Stomach (tissue), 8 donors: ENCODE measurements at regions not wholly inside any gene's neighbourhood (a gene's known extent, or its start where the extent isn't known, plus 50 kb on each side); places are given as distances from the start of the nearest gene placed in this dataset.

ENCODE experiments used
- DNase-seq, 2 donors: peaks; one replicate each; pipeline versions ENCODE4 v3.0.0 to v3.0.0-alpha.2; 2013 to 2019
- H3K27ac ChIP-seq, 5 donors: fragments of 200-600 bp in 4 of 5; sonication (generic) in 4 of 5; one replicate each; pipeline ENCODE4 v1.5.1; 2013 to 2019; ENCODE audit warnings: mild to moderate bottlenecking in 1 of 5, moderate library complexity in 1 of 5
- H3K27me3 ChIP-seq, 3 donors: fragments of 200-600 bp; sonication (generic); one replicate each; pipeline ENCODE4 v1.5.1; 2017 to 2019; ENCODE audit warnings: mixed run types in 1 of 3
- H3K36me3 ChIP-seq, 4 donors: fragments of 200-600 bp; sonication (generic); 1 replicate in 3 of 4; 2 replicates in 1 of 4; pipeline ENCODE4 v1.5.1; 2016 to 2019
- H3K4me1 ChIP-seq, 4 donors: fragments of 200-600 bp; sonication (generic); one replicate each; pipeline ENCODE4 v1.5.1; 2016 to 2019
- H3K4me3 ChIP-seq, 4 donors: fragments of 200-600 bp; sonication (generic) in 3 of 4; one replicate each; pipeline ENCODE4 v1.5.1; 2016 to 2019; ENCODE audit warnings: mild to moderate bottlenecking in 1 of 4
- H3K9me3 ChIP-seq, 4 donors: fragments of 200-600 bp; sonication (generic); one replicate each; pipeline ENCODE4 v1.5.1; 2016 to 2019
- CTCF ChIP-seq, 7 experiments: fragments of 450-650 bp in 4 of 7; fragments of 200-600 bp in 3 of 7; sonication (generic) in 3 of 7; IDR thresholded peaks; one replicate each; pipeline ENCODE4 v1.5.1; 2016 to 2019; ENCODE audit warnings: antibody characterized with exemption in 7 of 7, control low read depth in 2 of 7, mild to moderate bottlenecking in 1 of 7
- EP300 ChIP-seq: sonication (generic); formaldehyde crosslinking; IDR thresholded peaks from one replicate; pipeline ENCODE4 v1.6.1; 2017; ENCODE audit warnings: antibody characterized with exemption
- POLR2A ChIP-seq, 4 donors: fragments of 450-650 bp; IDR thresholded peaks; one replicate each; pipeline ENCODE4 v1.6.1; 2016; ENCODE audit warnings: antibody characterized with exemption in 4 of 4, control low read depth in 2 of 4, mild to moderate bottlenecking in 1 of 4, moderate library complexity in 1 of 4
- POLR2AphosphoS5 ChIP-seq, 3 donors: sonication (generic); formaldehyde crosslinking; IDR thresholded peaks; one replicate each; pipeline ENCODE4 v1.6.1; 2016; ENCODE audit warnings: antibody characterized with exemption in 3 of 3
- WGBS, 5 donors: extraction: QIAGEN DNeasy Blood & Tissue Kit in 3 of 5; methylation state at CpG; one replicate each; pipeline versions ENCODE4 v1.1.5 to v1.1.7; 2013 to 2018; 5-methylcytosine and 5-hydroxymethylcytosine counted together
- intact Hi-C: fragments of 100-400 bp; cut with DNase I; formaldehyde crosslinking; loops from one replicate; pipeline ENCODE4 v1.15.1; 2023; ENCODE audit warnings: low total_unique reads
- donor health status: healthy with polysubstance abuse.
- donor health status: Bipolar disorder and iron deficiency.
- donor health status: healthy.

GRCh38 chr14:81989211-81989610 is 455.6 kb upstream of the SEL1L start:
- intact Hi-C loops, result no loop called here
- WGBS, 5 donors, result 62 to 81% (median 69%) methylated on average over 3 of the region's 3 CpGs
- Histone ChIP-seq H3K27me3 (peaks cover 0 to 4% (median 0%) of the 10 kb centered on the region in 3 donors), H3K9me3 (no peaks in the 10 kb centered on the region), H3K27ac (no peak overlapping the region), H3K36me3 (no peaks in the 10 kb centered on the region), H3K4me1 (no peaks in the 10 kb centered on the region), H3K4me3 (no peak overlapping the region)
- TF ChIP-seq CTCF (IDR thresholded peaks at IDR 0.05), result no peak
- TF ChIP-seq POLR2AphosphoS5 (IDR thresholded peaks at IDR 0.05), result no peak
- TF ChIP-seq EP300, result no peak
- no peak for TF ChIP-seq POLR2A (IDR thresholded peaks at IDR 0.05)
- no peak for DNase-seq

DNA sequence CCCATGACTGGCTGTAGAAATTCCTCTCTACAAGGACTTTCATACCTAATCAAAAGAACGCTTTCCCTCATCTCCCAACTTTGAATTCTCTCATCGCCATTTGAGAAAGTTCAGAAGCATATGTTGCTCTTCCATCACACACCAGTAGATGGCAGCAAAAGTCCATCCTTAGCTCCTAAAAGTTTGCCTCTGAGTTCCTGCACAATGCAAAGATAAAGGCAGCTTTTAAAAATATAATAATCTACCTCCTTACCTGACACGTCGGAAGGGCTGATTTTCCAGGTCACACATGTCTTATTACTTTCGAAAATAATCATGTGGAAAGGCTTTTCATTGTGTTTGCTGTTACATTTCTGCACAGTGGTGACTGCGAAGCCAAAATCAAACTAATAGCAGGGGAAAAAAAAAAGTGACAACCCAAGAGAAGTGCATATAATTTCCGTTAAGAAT is 456.7 kb upstream of the SEL1L start:
- peaks cover 0 to 4% (median 0%) of the 10 kb centered on the region in 3 donors for H3K27me3 ChIP-seq
- TF ChIP-seq POLR2A (IDR thresholded peaks at IDR 0.05) (no peak), CTCF (IDR thresholded peaks at IDR 0.05) (peak in 5 of 7 experiments; percentile 74 to 83 (median 80))
- no peak overlapping the region for H3K27ac ChIP-seq
- H3K36me3 ChIP-seq, result no peaks in the 10 kb centered on the region
- intact Hi-C loops, result no loop called here
- no peaks in the 10 kb centered on the region for H3K9me3 ChIP-seq
- whole genome bisulfite sequencing, 5 donors, result 10 to 18% (median 10%) methylated on average over 7 of the region's 7 CpGs
- DNase-seq, result peak; percentile 45 to 86
- no peak overlapping the region for H3K4me3 ChIP-seq
- no peaks in the 10 kb centered on the region for H3K4me1 ChIP-seq

- no peaks in the 10 kb centered on the region for H3K4me1 ChIP-seq
- no peak for TF ChIP-seq EP300
- TF ChIP-seq POLR2A (IDR thresholded peaks at IDR 0.05), result no peak
- no peak for TF ChIP-seq POLR2AphosphoS5 (IDR thresholded peaks at IDR 0.05)
- no peak for TF ChIP-seq CTCF (IDR thresholded peaks at IDR 0.05)
- H3K9me3 ChIP-seq, result no peaks in the 10 kb centered on the region
- intact Hi-C loops, result no loop called here
- no peaks in the 10 kb centered on the region for H3K36me3 ChIP-seq
- no peak overlapping the region for H3K27ac ChIP-seq
- WGBS, 5 donors, result 65 to 79% (median 72%) methylated on average over 1 of the region's 1 CpG
- no peak overlapping the region for H3K4me3 ChIP-seq
- peaks cover 0 to 4% (median 0%) of the 10 kb centered on the region in 3 donors for H3K27me3 ChIP-seq
- no peak for DNase-seq
These were observed 458.3 kb upstream of the SEL1L start for GRCh38 chr14:81991998-81992397.

DNA sequence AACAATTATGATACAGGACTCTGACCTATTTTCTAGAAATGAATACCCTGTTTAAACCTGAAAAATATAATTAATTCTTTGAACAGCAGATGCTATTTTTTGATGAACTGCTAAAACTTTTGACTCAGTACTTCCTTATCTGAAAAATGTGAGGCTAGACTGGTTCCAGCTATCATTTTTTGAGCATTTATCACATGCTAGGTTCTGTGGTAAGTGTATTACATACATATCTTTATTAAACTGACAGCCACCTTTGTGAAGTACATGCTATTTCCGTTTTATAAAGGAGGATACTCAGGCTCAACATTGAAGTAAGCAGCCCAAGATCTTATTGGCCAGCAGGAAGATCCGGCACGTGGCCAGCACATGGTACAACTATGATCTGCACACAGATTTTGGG is 459.8 kb upstream of the SEL1L start:
- H3K4me3 ChIP-seq, result no peak overlapping the region
- intact Hi-C loops, result no loop called here
- TF ChIP-seq EP300 (no peak), POLR2AphosphoS5 (IDR thresholded peaks at IDR 0.05) (no peak)
- no peaks in the 10 kb centered on the region for H3K9me3 ChIP-seq
- 65 to 82% (median 76%) methylated on average over 3 of the region's 3 CpGs for WGBS, 5 donors
- H3K27me3 ChIP-seq, result peaks cover 0 to 4% (median 0%) of the 10 kb centered on the region in 3 donors
- H3K4me1 ChIP-seq, result no peaks in the 10 kb centered on the region
- DNase-seq, result no peak
- H3K27ac ChIP-seq, result no peak overlapping the region
- no peaks in the 10 kb centered on the region for H3K36me3 ChIP-seq

DNA sequence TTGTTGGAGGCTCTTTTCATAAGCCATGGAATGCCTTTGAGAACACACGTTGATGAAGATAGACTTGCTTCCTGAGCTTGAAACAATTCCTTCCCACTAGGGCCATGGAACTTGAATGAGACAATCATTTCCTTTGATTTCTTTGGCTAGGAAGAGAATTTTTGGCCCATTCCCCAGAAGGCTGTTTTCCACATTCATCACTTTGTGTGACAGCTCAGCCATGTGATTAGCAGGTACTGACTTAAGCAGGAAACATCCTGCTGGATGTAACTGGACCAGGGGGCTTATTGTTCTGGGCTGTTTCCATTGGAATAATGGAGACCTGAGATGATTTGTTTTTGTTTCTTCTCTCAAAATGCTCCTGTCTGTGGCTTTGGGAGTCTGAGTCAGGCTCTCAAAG is 469.8 kb upstream of the SEL1L start:
- H3K4me1 ChIP-seq, result no peaks in the 10 kb centered on the region
- TF ChIP-seq EP300 (no peak), CTCF (IDR thresholded peaks at IDR 0.05) (no peak), POLR2AphosphoS5 (IDR thresholded peaks at IDR 0.05) (no peak), POLR2A (IDR thresholded peaks at IDR 0.05) (no peak)
- WGBS, 5 donors, result 31 to 57% (median 50%) methylated on average over 1 of the region's 1 CpG

More for the DNA sequence above, 469.8 kb upstream of the SEL1L start:
- no peaks in the 10 kb centered on the region for H3K9me3 ChIP-seq
- peak in 1 of 2 donors; percentile 7 for DNase-seq
- no peaks in the 10 kb centered on the region for H3K27me3 ChIP-seq
- intact Hi-C loops, result no loop called here
- no peaks in the 10 kb centered on the region for H3K36me3 ChIP-seq
- H3K4me3 ChIP-seq, result no peak overlapping the region
- H3K27ac ChIP-seq, result no peak overlapping the region
